Heart right ventricle (tissue), 16 donors: ENCODE measurements at regions not wholly inside any gene's neighbourhood (a gene's known extent, or its start where the extent isn't known, plus 50 kb on each side); places are given as distances from the start of the nearest gene placed in this dataset.

Source experiments
- ATAC-seq, 8 donors: fragments of 200-7000 bp; cut with Tn5 transposase; one replicate each; pipeline ENCODE4 v1.9.1; 2020; ENCODE audit warnings: mild to moderate bottlenecking in 8 of 8, moderate library complexity in 8 of 8, moderate number of reproducible peaks in 1 of 8
- DNase-seq, 2 donors: peaks; one replicate each; pipeline ENCODE4 v3.0.0-alpha.2; 2020
- H3K27ac ChIP-seq, 10 donors: fragments of 200-600 bp; sonication (generic) in 2 of 10; one replicate each; pipeline versions ENCODE4 v1.5.0 to v1.8.0; 2020 to 2022; ENCODE audit warnings: mild to moderate bottlenecking in 3 of 10
- H3K27me3 ChIP-seq, 7 donors: fragments of 200-600 bp; one replicate each; pipeline ENCODE4 v1.8.0; 2021 to 2022; ENCODE audit warnings: mild to moderate bottlenecking in 2 of 7
- H3K36me3 ChIP-seq, 9 donors: fragments of 200-600 bp; sonication (generic) in 1 of 9; one replicate each; pipeline versions ENCODE4 v1.5.0 to v1.8.0; 2020 to 2022; ENCODE audit warnings: mild to moderate bottlenecking in 2 of 9
- H3K4me1 ChIP-seq, 9 donors: fragments of 200-600 bp; sonication (generic) in 1 of 9; one replicate each; pipeline versions ENCODE4 v1.5.0 to v1.8.0; 2020 to 2022; ENCODE audit warnings: mild to moderate bottlenecking in 4 of 9
- H3K4me3 ChIP-seq, 10 donors: fragments of 200-600 bp; sonication (generic) in 2 of 10; one replicate each; pipeline versions ENCODE4 v1.5.0 to v1.8.0; 2020 to 2022; ENCODE audit warnings: mild to moderate bottlenecking in 7 of 10, moderate library complexity in 2 of 10
- H3K9me3 ChIP-seq, 11 donors: fragments of 200-600 bp in 10 of 11; sonication (generic) in 2 of 11; one replicate each; pipeline versions ENCODE4 v1.5.0 to v1.8.0; 2013 to 2022; ENCODE audit warnings: mild to moderate bottlenecking in 2 of 11, control low read depth in 1 of 11, moderate library complexity in 1 of 11
- WGBS, 2 donors: extraction: QIAGEN DNeasy Blood & Tissue Kit; methylation state at CpG; one replicate each; pipeline ENCODE4 v1.1.7; 2013; ENCODE audit warnings: inconsistent platforms in 1 of 2; 5-methylcytosine and 5-hydroxymethylcytosine counted together
- intact Hi-C, 10 donors: fragments of 100-400 bp; cut with DNase I; formaldehyde crosslinking; loops; one replicate each; pipeline versions ENCODE4 v1.11.1 to v1.14.2; 2022
- TF ChIP-seq, protein P1 (sequence below), 9 donors: fragments of 200-600 bp; sonication (generic) in 2 of 9; IDR thresholded peaks; one replicate each; pipeline versions ENCODE4 v1.5.0 to v1.8.0; 2021 to 2022; ENCODE audit warnings: antibody characterized with exemption in 9 of 9, mild to moderate bottlenecking in 5 of 9, moderate library complexity in 1 of 9
- donor health status: Arrhythmogenic right ventricular cardiomyopathy.
- donor health status: ischemic (EF 13 %, LVEDD 7.1; RV severe dilation, severe dysfunction).
- donor health status: healthy with polysubstance abuse.
- donor health status: DM: no; HTN: yes; CAD: no.
- donor health status: DM: no; HTN: no; CAD: no.
- donor health status: ischemic (EF 25% LVEDD 6.9; RV normal size, moderate dysfunction).
- donor health status: ischemic (EF 25% LVEDD 5.7; RV mildly dilated, moderate dysfunction).
- donor health status: healthy.
- donor health status: DM: yes; HTN: yes; CAD: no.
- donor health status: Ischemic cardiomyopathy.
- donor health status: ischemic (EF 35%, LVEDD 5.7; RV mildly dilated, moderate dysfunction).
- donor health status: nonischemic (EF 11% LVEDD 7.7; RV severe dilation, severe dysfunction).
- donor health status: DM: yes; HTN: yes; CAD: no.
- donor health status: PGD.
- donor health status: ischemic (EF 29% LVEDD 5.4; RV normal size, mild dysfunction).
- donor health status: nonischemic (EF 23%, LVEDD 6.1; RV moderate dilation, normal function).

GRCh38 chr15:29616512-29616911 lies 205.8 kb downstream of the TJP1 start:
- intact Hi-C loops: no loop called here
- no peak overlapping the region for H3K4me3 ChIP-seq
- H3K27ac ChIP-seq: no peak overlapping the region
- peaks cover 0 to 70% (median 27%) of the 10 kb centered on the region in 7 donors for H3K27me3 ChIP-seq
- TF ChIP-seq, protein P1, sequence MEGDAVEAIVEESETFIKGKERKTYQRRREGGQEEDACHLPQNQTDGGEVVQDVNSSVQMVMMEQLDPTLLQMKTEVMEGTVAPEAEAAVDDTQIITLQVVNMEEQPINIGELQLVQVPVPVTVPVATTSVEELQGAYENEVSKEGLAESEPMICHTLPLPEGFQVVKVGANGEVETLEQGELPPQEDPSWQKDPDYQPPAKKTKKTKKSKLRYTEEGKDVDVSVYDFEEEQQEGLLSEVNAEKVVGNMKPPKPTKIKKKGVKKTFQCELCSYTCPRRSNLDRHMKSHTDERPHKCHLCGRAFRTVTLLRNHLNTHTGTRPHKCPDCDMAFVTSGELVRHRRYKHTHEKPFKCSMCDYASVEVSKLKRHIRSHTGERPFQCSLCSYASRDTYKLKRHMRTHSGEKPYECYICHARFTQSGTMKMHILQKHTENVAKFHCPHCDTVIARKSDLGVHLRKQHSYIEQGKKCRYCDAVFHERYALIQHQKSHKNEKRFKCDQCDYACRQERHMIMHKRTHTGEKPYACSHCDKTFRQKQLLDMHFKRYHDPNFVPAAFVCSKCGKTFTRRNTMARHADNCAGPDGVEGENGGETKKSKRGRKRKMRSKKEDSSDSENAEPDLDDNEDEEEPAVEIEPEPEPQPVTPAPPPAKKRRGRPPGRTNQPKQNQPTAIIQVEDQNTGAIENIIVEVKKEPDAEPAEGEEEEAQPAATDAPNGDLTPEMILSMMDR (IDR thresholded peaks at IDR 0.05): no peak
- no peaks in the 10 kb centered on the region for H3K36me3 ChIP-seq
- no peaks in the 10 kb centered on the region for H3K9me3 ChIP-seq
- no peaks in the 10 kb centered on the region for H3K4me1 ChIP-seq
- ATAC-seq (no peak), DNase-seq (no peak)

DNA sequence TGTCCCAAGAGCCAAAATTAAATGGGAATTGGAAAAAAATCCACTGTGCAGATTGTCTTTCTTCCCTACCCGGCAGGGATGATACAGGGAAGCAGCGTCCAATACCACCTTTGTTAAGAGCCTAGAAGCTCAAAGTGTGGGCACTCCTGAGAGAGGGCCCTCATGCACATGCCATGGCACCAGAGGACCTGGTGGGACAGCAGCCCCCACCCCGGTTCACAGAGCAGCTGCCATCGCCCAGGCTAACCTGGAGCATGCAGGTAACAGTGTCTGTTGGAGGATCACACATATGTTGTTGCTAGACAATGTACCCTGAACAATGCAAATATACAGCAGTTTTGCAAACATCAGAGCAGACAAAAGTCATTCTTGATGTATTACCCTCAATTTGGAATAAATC lies 206.5 kb downstream of the TJP1 start:
- intact Hi-C loops: no loop called here
- WGBS, 2 donors: 82 to 84% methylated on average over 4 of the region's 4 CpGs
- DNase-seq: no peak
- H3K27ac ChIP-seq: no peak overlapping the region
- H3K27me3 ChIP-seq: peaks cover 0 to 75% (median 27%) of the 10 kb centered on the region in 7 donors
- TF ChIP-seq, protein P1 (IDR thresholded peaks at IDR 0.05): no peak
- no peaks in the 10 kb centered on the region for H3K4me1 ChIP-seq
- no peak for ATAC-seq
- no peaks in the 10 kb centered on the region for H3K36me3 ChIP-seq
- no peak overlapping the region for H3K4me3 ChIP-seq
- H3K9me3 ChIP-seq: no peaks in the 10 kb centered on the region

DNA sequence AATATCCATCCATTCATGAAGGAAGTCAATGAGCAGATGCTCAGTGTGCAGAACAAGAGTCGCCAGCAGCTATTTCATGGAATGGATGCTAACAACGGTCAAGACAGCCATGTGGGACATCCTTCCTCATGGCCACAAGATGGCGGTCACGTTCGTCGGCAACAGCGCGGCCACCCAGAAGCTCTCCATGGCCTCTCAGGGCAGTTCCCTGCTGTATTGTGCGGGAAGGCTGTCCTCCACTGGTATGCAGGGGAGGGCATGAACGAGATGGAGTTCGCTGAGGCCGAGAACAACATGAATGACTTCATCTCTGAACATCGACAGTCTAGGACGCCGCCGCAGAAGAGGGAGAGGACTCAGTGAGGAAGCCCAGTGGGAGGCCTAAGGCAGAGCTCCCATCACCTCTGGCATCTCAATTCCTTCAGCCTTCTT lies 208.3 kb downstream of the TJP1 start:
- no peak overlapping the region for H3K4me3 ChIP-seq
- intact Hi-C loops: no loop called here
- TF ChIP-seq, protein P1 (IDR thresholded peaks at IDR 0.05): no peak
- H3K27ac ChIP-seq: no peak overlapping the region
- no peak for DNase-seq
- H3K27me3 ChIP-seq: peaks cover 0 to 69% (median 27%) of the 10 kb centered on the region in 7 donors
- no peaks in the 10 kb centered on the region for H3K9me3 ChIP-seq
- no peaks in the 10 kb centered on the region for H3K4me1 ChIP-seq
- 88 to 95% methylated on average over 16 of the region's 16 CpGs for WGBS, 2 donors
- no peak for ATAC-seq
- no peaks in the 10 kb centered on the region for H3K36me3 ChIP-seq

DNA sequence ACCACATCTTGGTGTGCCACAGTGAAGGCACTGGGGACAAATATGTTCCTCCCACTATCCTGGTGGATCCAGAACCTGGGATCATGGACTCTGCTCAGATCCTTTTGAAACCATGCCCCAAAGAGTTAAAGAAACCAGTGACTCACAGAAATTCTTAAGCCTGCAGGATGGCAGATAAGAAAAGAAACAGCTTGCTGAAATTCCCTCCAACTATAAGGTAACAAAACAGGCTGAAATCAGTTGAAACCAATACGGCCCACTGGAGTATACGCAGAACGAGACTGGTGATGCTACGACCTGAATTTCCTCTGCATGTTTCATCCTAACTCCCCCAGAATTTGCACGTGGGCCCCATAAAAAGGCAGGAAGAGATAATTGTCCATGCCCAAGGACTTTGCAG lies 209.6 kb downstream of the TJP1 start:
- H3K36me3 ChIP-seq: no peaks in the 10 kb centered on the region
- 25 to 27% methylated on average over 5 of the region's 5 CpGs for WGBS, 2 donors
- no peaks in the 10 kb centered on the region for H3K9me3 ChIP-seq
- ATAC-seq (no peak), DNase-seq (no peak)
- H3K4me3 ChIP-seq: no peak overlapping the region
- TF ChIP-seq, protein P1 (IDR thresholded peaks at IDR 0.05): no peak
- intact Hi-C loops: no loop called here
- no peaks in the 10 kb centered on the region for H3K4me1 ChIP-seq
- H3K27ac ChIP-seq: no peak overlapping the region
- H3K27me3 ChIP-seq: peaks cover 0 to 66% (median 26%) of the 10 kb centered on the region in 7 donors
